ENCODE measurements at regions not wholly inside any gene's neighbourhood (a gene's known extent, or its start where the extent isn't known, plus 50 kb on each side); places are given as distances from the start of the nearest gene placed in this dataset.

DNA sequence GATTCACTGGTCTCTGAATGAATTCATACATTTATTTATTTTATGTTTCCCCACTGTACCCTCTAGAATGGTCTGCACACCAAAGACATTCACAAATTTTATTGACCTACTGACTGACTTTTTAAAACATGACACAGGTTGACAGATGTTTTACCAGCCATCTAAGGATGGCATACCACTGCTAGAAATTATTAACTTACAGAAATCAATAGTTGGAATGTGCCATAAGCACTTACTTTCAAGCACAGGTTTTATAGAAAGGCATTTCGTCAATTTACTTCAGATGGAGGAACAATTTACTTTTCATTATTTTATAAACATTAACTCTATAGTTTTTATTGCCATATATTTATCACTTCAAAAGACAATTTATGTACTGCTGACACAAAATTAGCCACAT is 448.7 kb upstream of the FBXO33 start:
- FAIRE-seq (no peak), ATAC-seq (no peak), DNase-seq (no peak)
- no peaks in the 10 kb centered on the region for H3K27me3 ChIP-seq
- H3K4me3 ChIP-seq = no peak overlapping the region
- H3K36me3 ChIP-seq = no peaks in the 10 kb centered on the region
- H3K9me3 ChIP-seq = no peaks in the 10 kb centered on the region
- TF ChIP-seq, protein P1, sequence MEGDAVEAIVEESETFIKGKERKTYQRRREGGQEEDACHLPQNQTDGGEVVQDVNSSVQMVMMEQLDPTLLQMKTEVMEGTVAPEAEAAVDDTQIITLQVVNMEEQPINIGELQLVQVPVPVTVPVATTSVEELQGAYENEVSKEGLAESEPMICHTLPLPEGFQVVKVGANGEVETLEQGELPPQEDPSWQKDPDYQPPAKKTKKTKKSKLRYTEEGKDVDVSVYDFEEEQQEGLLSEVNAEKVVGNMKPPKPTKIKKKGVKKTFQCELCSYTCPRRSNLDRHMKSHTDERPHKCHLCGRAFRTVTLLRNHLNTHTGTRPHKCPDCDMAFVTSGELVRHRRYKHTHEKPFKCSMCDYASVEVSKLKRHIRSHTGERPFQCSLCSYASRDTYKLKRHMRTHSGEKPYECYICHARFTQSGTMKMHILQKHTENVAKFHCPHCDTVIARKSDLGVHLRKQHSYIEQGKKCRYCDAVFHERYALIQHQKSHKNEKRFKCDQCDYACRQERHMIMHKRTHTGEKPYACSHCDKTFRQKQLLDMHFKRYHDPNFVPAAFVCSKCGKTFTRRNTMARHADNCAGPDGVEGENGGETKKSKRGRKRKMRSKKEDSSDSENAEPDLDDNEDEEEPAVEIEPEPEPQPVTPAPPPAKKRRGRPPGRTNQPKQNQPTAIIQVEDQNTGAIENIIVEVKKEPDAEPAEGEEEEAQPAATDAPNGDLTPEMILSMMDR (IDR thresholded peaks at IDR 0.05) = no peak
- H3K4me1 ChIP-seq = no peaks in the 10 kb centered on the region
- 22 to 24% methylated on average over 1 of the region's 1 CpG for WGBS, 2 donors
- intact Hi-C loops (cut with DNase I) = no loop called here
- H3K27ac ChIP-seq = no peak overlapping the region

DNA sequence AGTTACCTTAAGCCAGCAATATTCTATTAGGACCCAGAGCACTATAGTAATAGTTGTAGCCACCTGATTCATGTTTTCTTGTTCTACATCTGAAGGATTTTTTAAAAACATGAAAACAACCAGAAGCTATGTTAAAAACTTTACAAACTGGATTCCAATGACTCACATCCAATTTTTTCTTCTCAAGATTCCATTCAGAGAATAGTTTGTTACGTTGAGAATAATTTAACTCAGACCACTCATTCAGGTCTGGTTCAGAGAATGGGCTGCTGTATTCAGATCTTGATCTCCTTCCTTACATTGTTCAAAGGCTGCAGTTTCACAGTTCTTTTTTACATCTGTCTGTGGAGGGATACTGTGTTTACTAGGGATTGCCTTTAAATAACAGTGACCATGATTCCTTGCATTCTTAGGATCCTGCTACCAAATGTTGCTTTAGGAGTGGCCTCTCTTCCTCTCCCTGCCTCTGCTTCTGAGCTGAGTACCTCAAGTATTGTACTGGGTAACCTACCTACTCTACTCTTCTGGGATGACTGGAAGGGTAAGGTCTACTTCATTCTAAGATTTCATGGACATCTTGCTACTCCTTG is 448.0 kb upstream of the FBXO33 start:
- H3K27ac ChIP-seq = no peak overlapping the region
- FAIRE-seq = no peak
- no peaks in the 10 kb centered on the region for H3K4me1 ChIP-seq
- TF ChIP-seq, protein P1 (IDR thresholded peaks at IDR 0.05) = no peak
- no peaks in the 10 kb centered on the region for H3K27me3 ChIP-seq
- ATAC-seq = no peak
- no peaks in the 10 kb centered on the region for H3K9me3 ChIP-seq
- no peak overlapping the region for H3K4me3 ChIP-seq
- no peaks in the 10 kb centered on the region for H3K36me3 ChIP-seq
- DNase-seq = no peak
- 0 to 75% methylated on average over 1 of the region's 1 CpG for WGBS, 2 donors
- intact Hi-C loops (cut with DNase I) = no loop called here

DNA sequence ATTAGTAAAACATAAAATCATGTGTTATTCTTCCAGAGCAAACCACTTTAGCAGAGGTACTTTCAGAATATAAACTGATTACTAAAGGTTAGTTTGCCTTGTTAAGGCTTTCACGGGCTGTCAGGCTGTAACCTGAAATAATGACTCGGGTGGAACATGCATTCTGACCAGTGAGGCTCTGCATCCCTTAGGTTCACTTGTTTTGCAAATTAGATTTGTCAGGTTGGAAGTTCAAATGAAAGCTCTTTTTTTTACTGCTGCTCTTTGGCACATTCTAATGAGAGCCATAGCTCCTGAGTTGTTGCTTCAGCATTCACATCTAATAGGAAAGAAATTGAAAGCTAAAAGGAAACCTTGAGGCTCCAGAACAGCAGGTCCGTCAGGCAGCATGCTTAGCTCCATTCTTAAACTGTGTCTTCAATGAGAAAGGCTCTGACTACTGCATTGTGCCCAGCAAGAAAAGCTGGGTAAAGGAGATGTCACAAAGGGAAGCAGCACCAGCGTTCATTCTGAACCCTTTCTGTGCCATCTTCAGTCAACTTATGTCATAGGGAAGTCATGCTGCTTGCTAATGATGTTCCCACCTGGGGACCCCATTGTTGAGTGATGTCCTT is 445.5 kb upstream of the FBXO33 start:
- Histone ChIP-seq H3K4me3 (no peak overlapping the region), H3K9me3 (no peaks in the 10 kb centered on the region), H3K36me3 (no peaks in the 10 kb centered on the region), H3K27ac (no peak overlapping the region), H3K4me1 (no peaks in the 10 kb centered on the region), H3K27me3 (no peaks in the 10 kb centered on the region)
- TF ChIP-seq, protein P1 (IDR thresholded peaks at IDR 0.05) = no peak
- FAIRE-seq = no peak
- intact Hi-C loops (cut with DNase I) = no loop called here
- WGBS, 2 donors = 67 to 81% methylated on average over 4 of the region's 4 CpGs
- DNase-seq = no peak
- no peak for ATAC-seq

DNA sequence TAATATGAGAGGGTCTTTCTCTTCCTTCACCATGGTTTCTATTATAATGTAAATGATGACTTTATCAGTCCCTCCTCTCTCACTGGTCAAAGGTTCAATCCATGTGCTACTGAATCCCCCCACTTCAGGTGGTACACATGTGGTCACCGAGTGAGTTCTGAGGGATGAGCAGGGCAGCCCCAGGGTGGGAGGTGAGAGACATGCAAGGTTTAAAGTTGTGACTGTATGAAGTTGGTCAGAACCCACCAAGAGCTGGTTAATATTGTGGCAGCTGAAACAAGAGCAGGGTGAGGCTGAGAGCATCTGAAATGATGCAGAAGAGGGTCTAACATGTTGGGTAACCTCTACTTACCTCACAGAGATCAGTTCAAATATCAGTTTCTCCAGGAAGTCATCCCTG is 444.7 kb upstream of the FBXO33 start:
- no peak for ATAC-seq
- H3K27ac ChIP-seq = no peak overlapping the region

DNA sequence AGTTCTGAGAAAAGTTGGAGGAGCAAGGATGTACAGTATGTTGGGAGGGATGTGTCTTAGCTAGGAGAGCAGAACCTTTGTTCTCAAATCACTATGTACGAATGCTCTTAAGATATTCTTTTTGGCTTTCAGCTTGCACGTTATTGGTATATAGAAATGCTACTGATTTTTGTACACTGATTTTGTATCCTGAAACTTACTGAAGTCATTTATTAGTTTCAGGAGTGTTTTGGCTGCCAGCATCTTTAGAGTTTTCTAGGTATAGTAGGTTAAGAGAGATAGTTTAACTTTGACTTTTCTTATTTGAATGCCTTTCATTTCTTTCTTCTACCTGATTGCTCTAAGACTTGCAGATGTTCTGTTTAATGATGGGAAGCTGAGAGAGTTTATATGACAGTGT is 442.8 kb upstream of the FBXO33 start:
- Histone ChIP-seq H3K36me3 (no peaks in the 10 kb centered on the region), H3K4me1 (no peaks in the 10 kb centered on the region), H3K9me3 (no peaks in the 10 kb centered on the region), H3K27ac (no peak overlapping the region), H3K27me3 (no peaks in the 10 kb centered on the region), H3K4me3 (no peak overlapping the region)
- no peak for FAIRE-seq
- TF ChIP-seq, protein P1 (IDR thresholded peaks at IDR 0.05) = no peak
- ATAC-seq = no peak
- no peak for DNase-seq
- intact Hi-C loops (cut with DNase I) = no loop called here
- WGBS, 2 donors = 76 to 93% methylated on average over 2 of the region's 2 CpGs

More for the DNA sequence above, 444.7 kb upstream of the FBXO33 start:
- Histone ChIP-seq H3K27me3 (no peaks in the 10 kb centered on the region), H3K9me3 (no peaks in the 10 kb centered on the region), H3K4me1 (no peaks in the 10 kb centered on the region), H3K4me3 (no peak overlapping the region), H3K36me3 (no peaks in the 10 kb centered on the region)
- TF ChIP-seq, protein P1 (IDR thresholded peaks at IDR 0.05) = no peak
- DNase-seq = no peak
- no peak for FAIRE-seq
- WGBS, 2 donors = 65 to 69% methylated on average over 1 of the region's 1 CpG
- intact Hi-C loops (cut with DNase I) = no loop called here

Data from pancreas (tissue), 10 donors.